Activated CD8-positive, alpha-beta T cell treated with anti-CD3 and anti-CD28 coated beads, Interleukin-2, amount 10 ng/mL, durations not matched to agents 7 days and 5 days (primary cell): ENCODE measurements at regions not wholly inside any gene's neighbourhood (a gene's known extent, or its start where the extent isn't known, plus 50 kb on each side); places are given as distances from the start of the nearest gene placed in this dataset.

Experiments used
- ATAC-seq: fragments of 150-1000 bp; cut with Tn5 transposase; one replicate; pipeline ENCODE4 v1.10.0; 2021; ENCODE audit warnings: moderate library complexity
- CTCF ChIA-PET: fragments of 350-600 bp; sonication (Branson Sonifier 250); formaldehyde crosslinking; loops from one replicate; lab custom pipeline; 2021; ENCODE audit warnings: antibody characterized with exemption; lab: Charles Lee
- POLR2A ChIA-PET: fragments of 350-600 bp; sonication (Branson Sonifier 250); formaldehyde crosslinking; loops from one replicate; lab custom pipeline; 2021; ENCODE audit warnings: antibody characterized with exemption; lab: Charles Lee
- DNase-seq: peaks from one replicate; pipeline ENCODE4 v3.0.0-alpha.2; 2020
- H3K27ac Mint-ChIP-seq: one replicate; pipeline ENCODE4 v1.8.0; 2021; ENCODE audit warnings: mild to moderate bottlenecking, mixed read lengths
- H3K27me3 Mint-ChIP-seq: one replicate; pipeline ENCODE4 v1.8.0; 2021; ENCODE audit warnings: low read depth, mixed read lengths
- H3K36me3 Mint-ChIP-seq: one replicate; pipeline ENCODE4 v1.8.0; 2021; ENCODE audit warnings: low read depth, mixed read lengths
- H3K4me1 Mint-ChIP-seq: one replicate; pipeline ENCODE4 v1.8.0; 2021; ENCODE audit warnings: low read depth, mixed read lengths
- H3K4me3 Mint-ChIP-seq: one replicate; pipeline ENCODE4 v1.8.0; 2021; ENCODE audit warnings: mild to moderate bottlenecking, mixed read lengths
- H3K9me3 Mint-ChIP-seq: one replicate; pipeline ENCODE4 v1.8.0; 2022; ENCODE audit warnings: mixed read lengths; ENCODE audit not compliant: insufficient read depth

DNA sequence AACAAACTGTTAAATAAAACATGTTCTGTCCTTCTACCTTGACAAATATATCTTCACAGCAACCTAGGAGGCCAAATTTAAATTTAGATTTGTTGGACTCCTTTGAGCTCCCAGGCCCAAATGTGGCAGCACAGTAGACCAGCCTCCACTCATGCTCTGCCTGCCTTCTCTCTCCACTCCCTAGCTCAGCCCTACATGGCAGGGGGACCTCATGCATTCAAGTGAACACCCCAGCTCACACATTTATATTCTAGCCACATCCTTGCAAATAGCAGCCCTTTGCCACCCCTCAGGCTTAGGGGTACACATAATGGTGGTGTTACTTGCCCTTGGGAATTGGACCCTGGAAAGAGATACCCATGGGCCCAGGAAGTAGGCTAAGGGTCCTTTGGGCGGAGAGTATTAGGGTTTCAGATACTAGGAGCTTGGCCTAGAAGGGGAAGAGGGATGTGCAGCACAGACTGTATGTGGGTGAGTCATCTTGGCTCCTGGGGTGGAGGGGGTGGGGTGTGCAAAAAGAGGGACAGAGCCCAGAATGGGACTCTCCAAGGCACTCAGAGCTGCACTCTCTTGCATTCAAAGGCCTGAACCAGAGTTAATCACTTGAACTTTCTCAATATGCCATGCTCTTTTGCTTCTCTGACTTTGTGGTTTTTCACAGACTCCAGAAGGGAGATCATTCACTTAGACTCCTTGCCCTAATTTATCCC, 268.4 kb upstream of the ROPN1 start:
- CTCF ChIA-PET, result no interaction called here
- Mint-ChIP-seq H3K4me1 (no peaks in the 10 kb centered on the region), H3K27ac (no peak overlapping the region), H3K9me3 (no peaks in the 10 kb centered on the region), H3K36me3 (no peaks in the 10 kb centered on the region), H3K27me3 (no peaks in the 10 kb centered on the region), H3K4me3 (no peak overlapping the region)
- POLR2A ChIA-PET, result no interaction called here
- ATAC-seq (no peak), DNase-seq (no peak)

- no peak overlapping the region for H3K4me3 Mint-ChIP-seq
- CTCF ChIA-PET, result no interaction called here
- DNase-seq (no peak), ATAC-seq (no peak)
- H3K4me1 Mint-ChIP-seq, result no peaks in the 10 kb centered on the region
- H3K36me3 Mint-ChIP-seq, result no peaks in the 10 kb centered on the region
- no peaks in the 10 kb centered on the region for H3K9me3 Mint-ChIP-seq
- POLR2A ChIA-PET, result interaction anchor here (0.6 kb wide), 1 partner anchor 236 kb away, joined by 3 read pairs; no protein-coding TSS in a partner anchor
- H3K27me3 Mint-ChIP-seq, result no peaks in the 10 kb centered on the region
- no peak overlapping the region for H3K27ac Mint-ChIP-seq
Measured at GRCh38 chr3:124261306-124261705, 269.4 kb upstream of the ROPN1 start.

DNA sequence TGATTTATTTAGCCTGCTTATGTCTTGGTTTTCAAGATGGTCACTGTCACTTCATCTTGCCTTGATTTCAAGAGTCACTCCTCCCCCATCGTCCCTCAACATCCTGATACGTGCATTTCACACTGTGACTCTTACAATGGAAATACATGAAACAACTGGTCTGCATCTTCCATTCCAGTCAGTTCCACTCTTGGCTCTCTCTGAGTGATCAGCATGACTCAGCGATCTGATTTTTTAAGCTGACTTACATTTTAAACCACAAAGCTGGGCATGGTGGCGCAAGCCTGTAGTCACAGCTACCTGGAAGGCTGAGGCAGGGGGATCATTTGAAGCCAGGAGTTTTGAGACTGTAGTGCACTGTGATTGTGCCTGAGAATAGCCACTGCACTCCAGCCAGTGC, 271.2 kb upstream of the ROPN1 start:
- Mint-ChIP-seq H3K27me3 (no peaks in the 10 kb centered on the region), H3K27ac (no peak overlapping the region), H3K9me3 (no peaks in the 10 kb centered on the region), H3K36me3 (no peaks in the 10 kb centered on the region), H3K4me3 (no peak overlapping the region), H3K4me1 (no peaks in the 10 kb centered on the region)
- DNase-seq (no peak), ATAC-seq (no peak)
- CTCF ChIA-PET, result no interaction called here
- POLR2A ChIA-PET, result no interaction called here

DNA sequence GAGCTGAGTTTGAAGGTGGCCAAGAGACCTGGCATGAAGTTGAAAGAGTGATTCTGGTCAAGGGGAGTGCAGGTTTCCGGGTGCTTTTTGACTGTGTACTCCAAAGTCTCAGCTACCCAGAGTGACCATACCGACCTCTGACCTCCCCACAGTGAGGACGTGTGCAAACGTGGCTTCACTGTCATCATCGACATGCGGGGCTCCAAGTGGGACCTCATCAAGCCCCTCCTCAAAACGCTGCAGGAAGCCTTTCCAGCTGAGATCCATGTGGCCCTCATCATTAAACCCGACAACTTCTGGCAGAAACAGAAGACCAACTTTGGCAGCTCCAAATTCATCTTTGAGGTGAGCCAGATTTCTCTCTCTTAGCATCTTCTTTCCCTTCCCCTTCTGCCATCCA, 272.4 kb upstream of the ROPN1 start:
- CTCF ChIA-PET, result no interaction called here
- ATAC-seq (no peak), DNase-seq (no peak)
- Mint-ChIP-seq H3K27ac (no peak overlapping the region), H3K9me3 (no peaks in the 10 kb centered on the region), H3K36me3 (no peaks in the 10 kb centered on the region), H3K4me3 (no peak overlapping the region), H3K27me3 (no peaks in the 10 kb centered on the region), H3K4me1 (no peaks in the 10 kb centered on the region)
- POLR2A ChIA-PET, result no interaction called here

DNA sequence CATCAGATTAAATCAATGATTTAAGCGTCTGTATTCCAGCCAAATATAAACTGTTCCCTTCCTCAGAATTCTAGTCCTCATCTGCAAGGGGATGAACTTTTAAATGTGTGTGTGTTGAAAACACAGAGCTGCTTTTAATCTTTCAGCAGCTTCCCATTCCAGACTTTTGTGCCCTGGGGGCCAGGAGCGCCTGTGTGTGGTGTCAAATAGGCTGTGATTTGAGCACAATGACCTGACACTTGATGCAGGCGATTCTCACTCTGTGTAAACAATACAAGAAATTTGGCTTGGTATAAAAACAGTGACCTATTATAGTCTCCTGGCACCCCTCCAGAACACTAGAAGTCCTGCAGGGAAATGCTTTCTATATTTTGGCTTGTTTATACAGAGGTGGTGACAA, 274.6 kb upstream of the ROPN1 start:
- ChIA-PET CTCF (no interaction called here), POLR2A (no interaction called here)
- no peak for DNase-seq
- Mint-ChIP-seq H3K4me1 (no peaks in the 10 kb centered on the region), H3K9me3 (no peaks in the 10 kb centered on the region), H3K4me3 (no peak overlapping the region), H3K36me3 (no peaks in the 10 kb centered on the region), H3K27me3 (no peaks in the 10 kb centered on the region), H3K27ac (no peak overlapping the region)
- ATAC-seq, result no peak

DNA sequence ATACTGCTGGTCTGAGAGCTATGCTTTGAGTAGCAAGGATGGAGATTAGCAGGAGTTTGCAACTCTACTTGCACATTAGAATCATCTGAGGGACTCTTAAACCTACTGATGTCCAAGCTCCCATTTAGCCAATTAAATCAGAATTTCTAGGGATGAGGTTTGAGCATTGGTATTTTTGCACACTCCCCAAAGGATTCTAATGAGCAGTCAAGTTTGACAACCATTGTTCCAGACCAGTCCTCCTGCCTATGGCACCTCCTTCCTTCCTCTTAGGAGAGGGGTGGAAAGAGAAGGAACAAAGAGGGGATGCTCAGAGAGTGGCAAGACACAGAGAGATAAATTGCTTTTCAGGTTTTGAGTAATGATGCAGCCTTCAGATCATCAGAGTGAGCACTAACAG, 275.5 kb upstream of the ROPN1 start:
- ChIA-PET CTCF (no interaction called here), POLR2A (no interaction called here)
- Mint-ChIP-seq H3K27ac (no peak overlapping the region), H3K4me3 (no peak overlapping the region), H3K9me3 (no peaks in the 10 kb centered on the region), H3K36me3 (no peaks in the 10 kb centered on the region), H3K4me1 (no peaks in the 10 kb centered on the region), H3K27me3 (no peaks in the 10 kb centered on the region)
- ATAC-seq (no peak), DNase-seq (no peak)

GRCh38 chr3:124268355-124268754, 276.4 kb upstream of the ROPN1 start:
- H3K27ac Mint-ChIP-seq, result no peak overlapping the region
- DNase-seq, result no peak
- H3K4me1 Mint-ChIP-seq, result no peaks in the 10 kb centered on the region
- H3K27me3 Mint-ChIP-seq, result no peaks in the 10 kb centered on the region
- POLR2A ChIA-PET, result no interaction called here
- no peaks in the 10 kb centered on the region for H3K9me3 Mint-ChIP-seq
- CTCF ChIA-PET, result no interaction called here
- no peak for ATAC-seq
- H3K4me3 Mint-ChIP-seq, result no peak overlapping the region
- H3K36me3 Mint-ChIP-seq, result no peaks in the 10 kb centered on the region

DNA sequence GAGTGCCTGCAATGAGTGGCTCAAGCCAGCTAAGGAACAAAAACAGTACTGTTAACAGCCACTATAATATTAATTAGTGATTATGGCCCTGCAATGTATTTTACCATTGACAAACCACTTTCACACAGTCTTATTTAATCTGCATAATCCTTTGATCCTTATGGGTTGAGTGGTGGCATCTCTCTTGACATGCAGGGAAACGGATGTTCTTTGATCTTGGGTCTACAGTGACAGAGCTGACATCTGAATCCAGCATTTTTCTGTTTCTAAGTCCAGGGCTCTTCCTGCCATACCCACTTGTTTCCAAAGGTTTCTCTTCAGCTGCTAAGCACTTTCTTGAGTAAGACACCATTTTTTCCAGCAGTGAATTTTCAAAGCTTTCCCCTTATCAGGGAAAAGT, 277.7 kb upstream of the ROPN1 start:
- ChIA-PET POLR2A (no interaction called here), CTCF (no interaction called here)
- Mint-ChIP-seq H3K4me1 (no peaks in the 10 kb centered on the region), H3K27ac (no peak overlapping the region), H3K9me3 (no peaks in the 10 kb centered on the region), H3K4me3 (no peak overlapping the region), H3K27me3 (no peaks in the 10 kb centered on the region), H3K36me3 (no peaks in the 10 kb centered on the region)
- ATAC-seq (no peak), DNase-seq (no peak)

DNA sequence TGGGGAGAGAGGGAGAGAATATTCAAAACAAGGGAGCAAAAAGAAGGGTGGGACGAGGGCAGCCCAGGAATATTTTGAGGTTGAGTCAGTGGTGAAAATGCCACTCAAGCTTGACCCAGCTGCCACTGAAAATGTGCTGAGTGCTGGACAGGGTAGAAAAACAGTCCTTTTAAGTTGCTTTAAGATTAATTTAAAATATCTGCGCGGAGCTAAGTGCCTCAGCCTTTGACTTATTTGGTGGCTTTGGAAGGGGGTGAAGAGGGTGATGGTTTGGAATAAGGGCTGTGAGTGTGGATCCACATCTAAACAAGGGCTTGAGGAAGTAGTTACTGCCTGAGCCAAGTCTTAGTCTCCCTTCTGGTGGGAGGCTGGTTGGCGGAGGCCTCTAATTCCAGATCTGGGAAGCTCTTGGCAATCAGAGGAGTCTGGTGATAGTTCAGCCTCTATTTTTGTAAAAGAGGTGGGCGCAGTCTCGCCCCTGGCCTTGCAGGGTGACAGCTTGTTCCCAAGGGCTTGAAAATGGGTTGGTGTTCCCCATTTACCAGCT, 280.8 kb upstream of the ROPN1 start:
- DNase-seq (no peak), ATAC-seq (no peak)
- no peak overlapping the region for H3K27ac Mint-ChIP-seq
- H3K4me1 Mint-ChIP-seq, result no peaks in the 10 kb centered on the region
- POLR2A ChIA-PET, result no interaction called here
- no peak overlapping the region for H3K4me3 Mint-ChIP-seq
- H3K27me3 Mint-ChIP-seq, result no peaks in the 10 kb centered on the region
- H3K36me3 Mint-ChIP-seq, result no peaks in the 10 kb centered on the region
- CTCF ChIA-PET, result no interaction called here
- no peaks in the 10 kb centered on the region for H3K9me3 Mint-ChIP-seq

DNA sequence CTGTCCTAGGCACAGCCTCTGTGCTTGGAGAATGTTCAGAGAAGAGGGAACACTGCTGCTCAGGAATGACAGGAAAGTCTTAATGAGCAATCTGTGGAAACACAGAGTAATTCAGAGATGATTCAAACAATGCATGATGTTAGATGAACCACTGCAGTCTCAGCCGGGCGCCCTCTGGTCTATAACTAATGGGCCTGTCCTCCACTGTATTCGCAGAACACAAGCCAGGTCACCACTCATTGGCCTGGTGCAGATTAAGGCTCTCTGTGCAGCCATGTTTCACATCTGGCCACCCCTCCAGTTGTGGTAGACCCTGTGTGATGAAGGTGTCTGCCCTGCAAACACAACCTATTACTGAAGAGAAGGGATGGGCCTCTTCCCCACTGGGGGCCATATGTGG, 281.7 kb upstream of the ROPN1 start:
- H3K27me3 Mint-ChIP-seq, result no peaks in the 10 kb centered on the region
- DNase-seq (no peak), ATAC-seq (no peak)
- H3K4me3 Mint-ChIP-seq, result no peak overlapping the region
- H3K36me3 Mint-ChIP-seq, result no peaks in the 10 kb centered on the region
- no peak overlapping the region for H3K27ac Mint-ChIP-seq
- H3K4me1 Mint-ChIP-seq, result no peaks in the 10 kb centered on the region
- CTCF ChIA-PET, result no interaction called here
- POLR2A ChIA-PET, result no interaction called here
- H3K9me3 Mint-ChIP-seq, result no peaks in the 10 kb centered on the region

GRCh38 chr3:124274051-124274450, 282.1 kb upstream of the ROPN1 start:
- Mint-ChIP-seq H3K4me1 (no peaks in the 10 kb centered on the region), H3K9me3 (no peaks in the 10 kb centered on the region)

GRCh38 chr3:124275412-124275811, 283.5 kb upstream of the ROPN1 start:
- Mint-ChIP-seq H3K4me1 (no peaks in the 10 kb centered on the region), H3K4me3 (no peak overlapping the region), H3K36me3 (no peaks in the 10 kb centered on the region), H3K9me3 (no peaks in the 10 kb centered on the region), H3K27me3 (no peaks in the 10 kb centered on the region), H3K27ac (no peak overlapping the region)
- ChIA-PET POLR2A (no interaction called here), CTCF (interaction anchor here (1.2 kb wide), 1 partner anchor 13 kb away, joined by 3 read pairs; no protein-coding TSS in a partner anchor)
- no peak for ATAC-seq
- DNase-seq, result no peak

More at GRCh38 chr3:124274051-124274450, 282.1 kb upstream of the ROPN1 start:
- DNase-seq (no peak), ATAC-seq (no peak)
- Mint-ChIP-seq H3K36me3 (no peaks in the 10 kb centered on the region), H3K4me3 (no peak overlapping the region), H3K27me3 (no peaks in the 10 kb centered on the region), H3K27ac (no peak overlapping the region)
- ChIA-PET POLR2A (no interaction called here), CTCF (no interaction called here)

- DNase-seq, result no peak
- no peaks in the 10 kb centered on the region for H3K27me3 Mint-ChIP-seq
- POLR2A ChIA-PET, result no interaction called here
Measured at GRCh38 chr3:124276133-124276532, 284.2 kb upstream of the ROPN1 start.

More at GRCh38 chr3:124276133-124276532, 284.2 kb upstream of the ROPN1 start:
- ATAC-seq, result no peak
- CTCF ChIA-PET, result no interaction called here
- Mint-ChIP-seq H3K4me1 (no peaks in the 10 kb centered on the region), H3K9me3 (no peaks in the 10 kb centered on the region), H3K27ac (no peak overlapping the region), H3K4me3 (no peak overlapping the region), H3K36me3 (no peaks in the 10 kb centered on the region)
